Left ventricle myocardium inferior (tissue), 1 donor: ENCODE measurements at regions not wholly inside any gene's neighbourhood (a gene's known extent, or its start where the extent isn't known, plus 50 kb on each side); places are given as distances from the start of the nearest gene placed in this dataset.

Source experiments
- DNase-seq: peaks from one replicate; pipeline ENCODE4 v3.0.0-alpha.2; 2020
- H3K27ac ChIP-seq: fragments of 200-600 bp; replicated peaks from 2 replicates; pipeline ENCODE4 v1.8.0; 2021
- H3K27me3 ChIP-seq: fragments of 200-600 bp; 2 replicates; pipeline ENCODE4 v1.8.0; 2021; ENCODE audit warnings: low read depth
- H3K36me3 ChIP-seq: fragments of 200-600 bp; 2 replicates; pipeline ENCODE4 v1.8.0; 2021
- H3K4me1 ChIP-seq: fragments of 200-600 bp; 2 replicates; pipeline ENCODE4 v1.8.0; 2021
- H3K4me3 ChIP-seq: fragments of 200-600 bp; 2 replicates; pipeline ENCODE4 v1.8.0; 2021; ENCODE audit warnings: mild to moderate bottlenecking, moderate library complexity
- H3K9me3 ChIP-seq: fragments of 200-600 bp; replicated peaks from 2 replicates; pipeline ENCODE4 v1.8.0; 2021
- intact Hi-C: fragments of 100-400 bp; cut with micrococcal nuclease; formaldehyde crosslinking; loops from one replicate; pipeline ENCODE4 v1.11.0; 2022
- TF ChIP-seq, protein P1 (sequence below): fragments of 200-600 bp; IDR thresholded peaks from 2 replicates; pipeline ENCODE4 v1.8.0; 2021; ENCODE audit warnings: antibody characterized with exemption, mild to moderate bottlenecking, borderline replicate concordance
- donor health status: DM: no; HTN: yes; CAD: no; lungs with severe emphysema.

DNA sequence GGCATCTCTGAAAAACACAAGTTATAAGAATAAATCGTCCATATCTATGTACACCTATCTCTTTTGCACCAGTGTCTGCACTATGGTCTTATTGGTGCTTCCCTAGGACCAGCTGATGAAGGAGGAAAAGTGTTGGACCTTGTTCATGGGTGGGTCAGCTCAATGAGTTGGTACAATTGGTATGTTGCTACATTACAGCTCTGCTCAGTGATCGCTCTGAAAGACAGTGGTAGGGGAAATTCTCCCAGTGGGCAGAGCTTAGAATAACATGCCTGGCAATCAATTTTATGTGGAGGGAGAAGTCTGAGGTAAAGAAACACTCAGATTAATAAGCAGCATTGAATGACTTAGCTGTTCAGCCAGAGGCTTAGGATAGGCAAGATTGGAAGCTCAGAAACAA is 138.7 kb upstream of the KL start:
- intact Hi-C loops = no loop called here
- TF ChIP-seq, protein P1, sequence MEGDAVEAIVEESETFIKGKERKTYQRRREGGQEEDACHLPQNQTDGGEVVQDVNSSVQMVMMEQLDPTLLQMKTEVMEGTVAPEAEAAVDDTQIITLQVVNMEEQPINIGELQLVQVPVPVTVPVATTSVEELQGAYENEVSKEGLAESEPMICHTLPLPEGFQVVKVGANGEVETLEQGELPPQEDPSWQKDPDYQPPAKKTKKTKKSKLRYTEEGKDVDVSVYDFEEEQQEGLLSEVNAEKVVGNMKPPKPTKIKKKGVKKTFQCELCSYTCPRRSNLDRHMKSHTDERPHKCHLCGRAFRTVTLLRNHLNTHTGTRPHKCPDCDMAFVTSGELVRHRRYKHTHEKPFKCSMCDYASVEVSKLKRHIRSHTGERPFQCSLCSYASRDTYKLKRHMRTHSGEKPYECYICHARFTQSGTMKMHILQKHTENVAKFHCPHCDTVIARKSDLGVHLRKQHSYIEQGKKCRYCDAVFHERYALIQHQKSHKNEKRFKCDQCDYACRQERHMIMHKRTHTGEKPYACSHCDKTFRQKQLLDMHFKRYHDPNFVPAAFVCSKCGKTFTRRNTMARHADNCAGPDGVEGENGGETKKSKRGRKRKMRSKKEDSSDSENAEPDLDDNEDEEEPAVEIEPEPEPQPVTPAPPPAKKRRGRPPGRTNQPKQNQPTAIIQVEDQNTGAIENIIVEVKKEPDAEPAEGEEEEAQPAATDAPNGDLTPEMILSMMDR = no peak
- Histone ChIP-seq H3K4me1 (no peaks in the 10 kb centered on the region), H3K27me3 (no peaks in the 10 kb centered on the region), H3K27ac (no peak overlapping the region), H3K4me3 (no peak overlapping the region), H3K9me3 (no peaks in the 10 kb centered on the region), H3K36me3 (no peaks in the 10 kb centered on the region)
- DNase-seq = no peak

DNA sequence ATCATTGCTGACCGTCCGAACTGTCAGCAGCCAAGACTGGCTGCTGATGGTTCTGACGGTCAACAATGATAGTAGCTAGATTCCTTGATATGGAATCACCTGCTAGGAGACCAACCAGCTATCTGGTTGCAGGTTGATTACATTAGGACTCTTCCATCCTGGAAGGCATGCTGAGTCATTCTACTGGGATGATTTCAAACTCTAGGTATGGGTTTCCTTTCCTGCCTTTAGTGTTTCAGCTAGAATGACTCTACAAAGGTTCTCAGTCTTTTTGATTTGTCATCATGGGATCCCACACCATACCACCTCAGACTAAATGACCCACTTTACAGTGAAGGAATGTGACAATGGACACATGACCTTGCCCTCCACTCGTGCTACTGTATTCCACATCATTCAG is 138.1 kb upstream of the KL start:
- TF ChIP-seq, protein P1 = no peak
- Histone ChIP-seq H3K4me3 (no peak overlapping the region), H3K27ac (no peak overlapping the region), H3K9me3 (no peaks in the 10 kb centered on the region), H3K4me1 (peaks cover 2% of the 10 kb centered on the region), H3K36me3 (no peaks in the 10 kb centered on the region), H3K27me3 (no peaks in the 10 kb centered on the region)
- no peak for DNase-seq
- intact Hi-C loops = no loop called here

DNA sequence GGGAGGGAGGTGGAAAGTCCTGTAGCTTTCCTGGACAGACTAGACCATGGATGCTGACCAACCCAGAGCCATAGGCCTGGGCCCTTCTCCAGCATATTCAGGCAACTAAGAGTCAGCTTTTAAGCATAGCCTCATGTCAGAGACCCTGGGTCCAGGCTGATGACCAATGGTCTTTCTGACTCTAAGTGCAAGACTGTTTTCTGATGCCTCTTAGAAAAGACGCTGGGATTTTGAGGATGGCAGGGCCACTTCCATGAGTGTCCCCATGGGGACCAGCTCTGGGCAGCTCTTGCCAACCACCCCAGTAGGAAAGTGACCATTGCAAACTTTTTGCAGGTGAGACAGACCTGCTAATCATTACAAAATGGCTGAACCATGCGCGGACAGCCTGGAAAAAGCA is 135.6 kb upstream of the KL start:
- intact Hi-C loops = no loop called here
- H3K4me1 ChIP-seq = peaks cover 8% of the 10 kb centered on the region
- no peaks in the 10 kb centered on the region for H3K27me3 ChIP-seq
- H3K9me3 ChIP-seq = no peaks in the 10 kb centered on the region
- H3K4me3 ChIP-seq = no peak overlapping the region
- TF ChIP-seq, protein P1 = no peak
- DNase-seq = no peak
- H3K36me3 ChIP-seq = no peaks in the 10 kb centered on the region
- H3K27ac ChIP-seq = no peak overlapping the region

DNA sequence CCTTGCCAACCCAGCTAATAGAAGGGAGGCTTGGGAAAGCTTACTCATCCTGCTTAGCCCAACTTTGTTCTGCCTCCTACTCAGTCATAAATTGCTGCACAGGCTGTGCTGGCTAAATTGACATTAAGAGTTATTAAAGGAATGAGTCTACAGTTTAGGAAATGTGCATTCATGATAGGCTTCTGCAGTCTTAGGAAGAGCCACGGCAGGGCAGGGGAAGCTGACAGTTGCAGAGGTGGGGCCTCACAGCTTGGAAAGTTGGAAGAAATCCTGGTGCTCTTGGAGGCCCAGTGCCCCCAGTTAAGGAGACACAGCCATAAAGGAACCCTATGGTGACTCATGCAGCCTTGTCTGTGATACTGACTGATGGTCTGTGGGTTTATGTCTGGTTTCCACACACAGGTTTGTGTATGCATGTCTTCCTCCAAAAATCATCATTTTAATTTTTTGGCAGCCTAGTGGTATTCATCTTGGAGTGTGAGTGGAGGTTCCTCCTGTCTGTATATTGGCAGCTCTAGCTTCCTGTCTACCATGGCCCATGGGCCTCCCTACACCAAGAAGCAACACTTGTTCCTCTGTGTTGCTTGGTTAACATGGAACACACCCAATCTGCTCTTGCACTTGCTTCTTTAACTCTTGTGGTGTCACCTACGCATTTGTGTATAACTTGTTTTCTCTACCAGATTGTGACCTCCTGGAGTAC is 135.0 kb upstream of the KL start:
- H3K27ac ChIP-seq = no peak overlapping the region
- intact Hi-C loops = no loop called here
- peaks cover 8% of the 10 kb centered on the region for H3K4me1 ChIP-seq
- H3K36me3 ChIP-seq = no peaks in the 10 kb centered on the region
- DNase-seq = no peak
- no peaks in the 10 kb centered on the region for H3K27me3 ChIP-seq
- H3K4me3 ChIP-seq = no peak overlapping the region
- no peaks in the 10 kb centered on the region for H3K9me3 ChIP-seq
- TF ChIP-seq, protein P1 = no peak

DNA sequence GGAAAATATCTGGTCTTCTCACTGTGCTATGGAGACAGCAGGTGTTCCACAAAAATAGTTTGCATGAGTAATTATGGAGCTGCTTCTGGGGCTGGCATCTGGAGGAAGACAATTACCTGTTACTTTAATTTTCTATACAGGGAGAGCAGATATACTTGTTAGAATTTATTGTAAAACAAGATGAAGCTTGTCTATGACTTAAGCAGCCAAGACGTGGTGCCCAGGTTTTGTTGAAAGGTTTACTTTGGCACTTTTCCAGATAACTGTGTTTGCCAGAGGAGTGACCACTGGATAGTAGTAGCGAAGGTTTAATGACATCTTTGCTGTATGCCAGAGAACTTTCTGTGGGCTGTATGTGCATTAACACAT is 134.5 kb upstream of the KL start:
- intact Hi-C loops = no loop called here
- TF ChIP-seq, protein P1 = no peak
- Histone ChIP-seq H3K4me3 (no peak overlapping the region), H3K36me3 (no peaks in the 10 kb centered on the region), H3K27ac (no peak overlapping the region), H3K27me3 (no peaks in the 10 kb centered on the region), H3K4me1 (peaks cover 8% of the 10 kb centered on the region), H3K9me3 (peaks cover 2% of the 10 kb centered on the region)
- no peak for DNase-seq

DNA sequence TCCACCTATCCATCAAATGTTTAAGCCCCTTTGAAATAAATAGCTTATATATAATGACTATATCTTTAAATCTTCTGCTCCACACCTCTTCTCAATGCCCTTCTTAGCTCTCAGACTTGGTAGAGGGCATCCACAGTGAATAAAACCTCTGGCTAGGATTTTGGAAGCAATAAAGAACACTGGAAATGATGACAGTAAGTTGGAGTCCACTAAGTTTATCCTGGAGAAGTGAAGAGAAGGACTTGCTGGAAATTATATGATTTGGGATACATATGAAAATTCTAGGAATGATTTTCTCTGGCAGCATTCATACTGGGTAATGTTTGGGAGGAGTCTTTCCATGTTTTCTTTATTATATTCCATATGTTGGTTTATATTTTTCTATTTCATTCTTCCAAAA is 133.5 kb upstream of the KL start:
- Histone ChIP-seq H3K9me3 (peaks cover 11% of the 10 kb centered on the region), H3K27me3 (no peaks in the 10 kb centered on the region), H3K4me3 (no peak overlapping the region), H3K4me1 (peaks cover 8% of the 10 kb centered on the region), H3K27ac (no peak overlapping the region), H3K36me3 (no peaks in the 10 kb centered on the region)
- intact Hi-C loops = no loop called here
- TF ChIP-seq, protein P1 = no peak
- no peak for DNase-seq
